ACC112 (cell line): ENCODE measurements at regions not wholly inside any gene's neighbourhood (a gene's known extent, or its start where the extent isn't known, plus 50 kb on each side); places are given as distances from the start of the nearest gene placed in this dataset.

Source experiments
- H2AFZ ChIP-seq: fragments of 200-600 bp; sonication (generic); one replicate; pipeline ENCODE4 v1.6.0; 2017; ENCODE audit warnings: antibody characterized with exemption, low read length; ENCODE audit not compliant: unreplicated experiment
- H3K27ac ChIP-seq: fragments of 200-600 bp; sonication (generic); 2 replicates; pipeline ENCODE4 v1.5.1; 2014; ENCODE audit warnings: low read depth, mild to moderate bottlenecking, antibody characterized with exemption, low read length, moderate library complexity
- H3K27me3 ChIP-seq: fragments of 200-600 bp; sonication (generic); 2 replicates; pipeline ENCODE4 v1.6.1; 2014; ENCODE audit warnings: mild to moderate bottlenecking, antibody characterized with exemption, low read length, moderate library complexity, mixed read lengths; ENCODE audit not compliant: insufficient read depth
- H3K36me3 ChIP-seq: fragments of 200-600 bp; sonication (generic); 2 replicates; pipeline ENCODE4 v1.6.1; 2016; ENCODE audit warnings: mild to moderate bottlenecking, antibody characterized with exemption, low read length, moderate library complexity, mixed read lengths; ENCODE audit not compliant: insufficient read depth
- H3K4me1 ChIP-seq: fragments of 200-600 bp; sonication (generic); one replicate; pipeline ENCODE4 v1.6.1; 2016; ENCODE audit warnings: low read length, mixed read lengths; ENCODE audit not compliant: insufficient read depth, unreplicated experiment, control insufficient read depth
- H3K4me3 ChIP-seq: fragments of 200-600 bp; sonication (generic); 2 replicates; pipeline ENCODE4 v1.5.1; 2014; ENCODE audit warnings: mild to moderate bottlenecking, low read depth, low read length
- H3K79me2 ChIP-seq: fragments of 200-600 bp; sonication (generic); one replicate; pipeline ENCODE4 v1.6.0; 2016; ENCODE audit warnings: low read length; ENCODE audit not compliant: control insufficient read depth, unreplicated experiment, insufficient read depth

- Histone ChIP-seq H2AFZ (no peak overlapping the region), H3K27me3 (no peaks in the 10 kb centered on the region), H3K27ac (no peak overlapping the region), H3K36me3 (no peaks in the 10 kb centered on the region), H3K4me3 (no peak overlapping the region), H3K4me1 (no peaks in the 10 kb centered on the region), H3K79me2 (no peaks in the 10 kb centered on the region)
Observed at GRCh38 chr2:139964721-139965440, 1184.7 kb upstream of the NXPH2 start.

- Histone ChIP-seq H2AFZ (no peak overlapping the region), H3K27me3 (no peaks in the 10 kb centered on the region), H3K27ac (no peak overlapping the region), H3K4me3 (no peak overlapping the region), H3K4me1 (no peaks in the 10 kb centered on the region), H3K79me2 (no peaks in the 10 kb centered on the region), H3K36me3 (no peaks in the 10 kb centered on the region)
Observed at GRCh38 chr2:139963863-139964355, 1183.7 kb upstream of the NXPH2 start.

GRCh38 chr2:139949242-139949972, 1169.2 kb upstream of the NXPH2 start:
- no peak overlapping the region for H3K4me3 ChIP-seq
- no peak overlapping the region for H3K27ac ChIP-seq
- no peaks in the 10 kb centered on the region for H3K36me3 ChIP-seq
- no peaks in the 10 kb centered on the region for H3K4me1 ChIP-seq
- no peak overlapping the region for H2AFZ ChIP-seq
- no peaks in the 10 kb centered on the region for H3K79me2 ChIP-seq
- no peaks in the 10 kb centered on the region for H3K27me3 ChIP-seq

GRCh38 chr2:139946690-139947089, 1166.5 kb upstream of the NXPH2 start:
- Histone ChIP-seq H2AFZ (no peak overlapping the region), H3K79me2 (no peaks in the 10 kb centered on the region), H3K4me3 (no peak overlapping the region), H3K4me1 (no peaks in the 10 kb centered on the region), H3K27me3 (no peaks in the 10 kb centered on the region), H3K27ac (no peak overlapping the region), H3K36me3 (no peaks in the 10 kb centered on the region)

DNA sequence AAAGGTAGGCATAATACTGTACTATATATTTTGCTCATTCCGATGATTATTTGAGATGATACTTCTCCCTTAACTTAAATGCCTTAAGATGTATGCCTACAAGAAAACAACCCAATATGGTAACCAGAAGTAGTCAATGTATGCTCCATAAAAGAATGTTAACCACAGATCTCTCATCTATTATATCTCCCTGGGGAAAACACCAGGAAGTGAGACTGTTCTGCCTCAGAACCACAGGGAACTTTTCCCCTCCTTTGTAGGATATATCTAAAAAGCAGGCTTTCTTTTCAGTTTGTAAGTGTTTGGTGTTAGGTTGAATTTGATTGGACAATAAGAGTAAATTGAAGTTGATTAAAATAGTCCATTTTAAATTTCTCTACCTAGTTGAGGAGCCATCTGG, 1160.5 kb upstream of the NXPH2 start:
- Histone ChIP-seq H2AFZ (no peak overlapping the region), H3K79me2 (no peaks in the 10 kb centered on the region), H3K27ac (no peak overlapping the region), H3K27me3 (no peaks in the 10 kb centered on the region), H3K36me3 (no peaks in the 10 kb centered on the region), H3K4me1 (no peaks in the 10 kb centered on the region), H3K4me3 (no peak overlapping the region)

GRCh38 chr2:139925903-139926302, 1145.7 kb upstream of the NXPH2 start:
- Histone ChIP-seq H2AFZ (no peak overlapping the region), H3K36me3 (no peaks in the 10 kb centered on the region), H3K27ac (no peak overlapping the region), H3K4me1 (no peaks in the 10 kb centered on the region), H3K79me2 (no peaks in the 10 kb centered on the region), H3K27me3 (no peaks in the 10 kb centered on the region), H3K4me3 (no peak overlapping the region)

DNA sequence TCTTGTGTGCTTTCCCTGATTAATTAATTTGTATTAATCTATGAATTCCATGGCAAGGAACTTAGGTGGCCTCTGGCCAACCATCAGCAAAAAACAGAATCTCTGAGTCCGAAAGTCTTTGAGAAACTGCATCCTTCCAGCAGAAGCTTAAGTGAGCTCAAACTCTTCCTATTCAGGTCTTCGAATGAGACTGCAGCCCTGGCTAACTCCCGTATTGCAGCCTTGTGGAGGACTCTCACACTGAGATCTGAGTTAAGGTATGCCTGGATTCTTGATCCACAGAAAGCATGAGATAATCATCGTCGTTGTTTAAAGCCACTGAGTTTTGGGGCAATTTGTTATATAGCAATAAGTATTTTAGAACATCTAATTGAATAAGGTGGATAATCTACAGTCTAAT, 1143.9 kb upstream of the NXPH2 start:
- H2AFZ ChIP-seq = no peak overlapping the region
- H3K4me3 ChIP-seq = no peak overlapping the region
- no peak overlapping the region for H3K27ac ChIP-seq
- H3K27me3 ChIP-seq = no peaks in the 10 kb centered on the region
- H3K4me1 ChIP-seq = no peaks in the 10 kb centered on the region
- H3K36me3 ChIP-seq = no peaks in the 10 kb centered on the region
- H3K79me2 ChIP-seq = no peaks in the 10 kb centered on the region

GRCh38 chr2:139918982-139919381, 1138.8 kb upstream of the NXPH2 start:
- H3K36me3 ChIP-seq = no peaks in the 10 kb centered on the region

GRCh38 chr2:139917690-139918384, 1137.6 kb upstream of the NXPH2 start:
- H3K79me2 ChIP-seq = no peaks in the 10 kb centered on the region
- H2AFZ ChIP-seq = no peak overlapping the region
- no peaks in the 10 kb centered on the region for H3K36me3 ChIP-seq
- H3K4me1 ChIP-seq = no peaks in the 10 kb centered on the region
- no peaks in the 10 kb centered on the region for H3K27me3 ChIP-seq
- H3K27ac ChIP-seq = no peak overlapping the region
- no peak overlapping the region for H3K4me3 ChIP-seq

More at GRCh38 chr2:139918982-139919381, 1138.8 kb upstream of the NXPH2 start:
- no peaks in the 10 kb centered on the region for H3K79me2 ChIP-seq
- no peak overlapping the region for H3K27ac ChIP-seq
- no peak overlapping the region for H3K4me3 ChIP-seq
- no peaks in the 10 kb centered on the region for H3K4me1 ChIP-seq
- no peaks in the 10 kb centered on the region for H3K27me3 ChIP-seq
- H2AFZ ChIP-seq = no peak overlapping the region

DNA sequence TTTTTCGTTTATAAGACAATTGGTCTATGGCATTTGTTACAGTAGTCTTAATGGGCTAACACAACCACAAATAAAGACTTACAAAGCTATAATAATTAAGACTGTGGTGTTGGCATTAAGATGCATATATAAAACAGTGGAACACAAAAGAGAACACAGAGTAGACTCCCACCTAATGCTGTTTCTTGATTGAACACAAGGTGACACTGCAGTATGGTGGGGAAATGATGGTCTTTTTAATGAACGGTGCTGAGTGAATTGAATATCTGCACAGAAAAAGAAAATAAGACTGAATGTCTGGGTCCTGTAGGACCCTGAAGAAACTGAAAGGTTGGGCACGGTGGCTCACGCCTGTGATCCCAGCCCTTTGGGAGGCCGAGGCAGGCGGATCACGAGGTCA, 1136.6 kb upstream of the NXPH2 start:
- H3K36me3 ChIP-seq = no peaks in the 10 kb centered on the region
- H3K79me2 ChIP-seq = no peaks in the 10 kb centered on the region
- no peaks in the 10 kb centered on the region for H3K27me3 ChIP-seq
- H2AFZ ChIP-seq = no peak overlapping the region
- no peak overlapping the region for H3K4me3 ChIP-seq
- no peaks in the 10 kb centered on the region for H3K4me1 ChIP-seq
- H3K27ac ChIP-seq = no peak overlapping the region
